GM12875 (cell line): ENCODE measurements at regions not wholly inside any gene's neighbourhood (a gene's known extent, or its start where the extent isn't known, plus 50 kb on each side); places are given as distances from the start of the nearest gene placed in this dataset.

Experiments used
- H3K4me3 ChIP-seq: one replicate; pipeline ENCODE4 v1.5.1; 2011; ENCODE audit warnings: low read depth, low read length, control low read depth
- TF ChIP-seq, protein P1 (sequence below): IDR thresholded peaks from 2 replicates; pipeline ENCODE4 v1.5.1; 2011; ENCODE audit warnings: low read depth, mild to moderate bottlenecking, control low read depth, inconsistent platforms, low read length, moderate library complexity, borderline replicate concordance; ENCODE audit not compliant: insufficient read depth

- H3K4me3 ChIP-seq = no peak overlapping the region
- TF ChIP-seq, protein P1, sequence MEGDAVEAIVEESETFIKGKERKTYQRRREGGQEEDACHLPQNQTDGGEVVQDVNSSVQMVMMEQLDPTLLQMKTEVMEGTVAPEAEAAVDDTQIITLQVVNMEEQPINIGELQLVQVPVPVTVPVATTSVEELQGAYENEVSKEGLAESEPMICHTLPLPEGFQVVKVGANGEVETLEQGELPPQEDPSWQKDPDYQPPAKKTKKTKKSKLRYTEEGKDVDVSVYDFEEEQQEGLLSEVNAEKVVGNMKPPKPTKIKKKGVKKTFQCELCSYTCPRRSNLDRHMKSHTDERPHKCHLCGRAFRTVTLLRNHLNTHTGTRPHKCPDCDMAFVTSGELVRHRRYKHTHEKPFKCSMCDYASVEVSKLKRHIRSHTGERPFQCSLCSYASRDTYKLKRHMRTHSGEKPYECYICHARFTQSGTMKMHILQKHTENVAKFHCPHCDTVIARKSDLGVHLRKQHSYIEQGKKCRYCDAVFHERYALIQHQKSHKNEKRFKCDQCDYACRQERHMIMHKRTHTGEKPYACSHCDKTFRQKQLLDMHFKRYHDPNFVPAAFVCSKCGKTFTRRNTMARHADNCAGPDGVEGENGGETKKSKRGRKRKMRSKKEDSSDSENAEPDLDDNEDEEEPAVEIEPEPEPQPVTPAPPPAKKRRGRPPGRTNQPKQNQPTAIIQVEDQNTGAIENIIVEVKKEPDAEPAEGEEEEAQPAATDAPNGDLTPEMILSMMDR = no peak
Observed at GRCh38 chr6:921400-921799, 228.5 kb upstream of the EXOC2 start.

GRCh38 chr6:920512-920911 lies 227.6 kb upstream of the EXOC2 start:
- TF ChIP-seq, protein P1 = no peak
- H3K4me3 ChIP-seq = no peak overlapping the region

- TF ChIP-seq, protein P1 = no peak
- H3K4me3 ChIP-seq = no peak overlapping the region
Observed at GRCh38 chr6:919500-919899, 226.6 kb upstream of the EXOC2 start.

- TF ChIP-seq, protein P1 = no peak
- H3K4me3 ChIP-seq = no peak overlapping the region
Observed at GRCh38 chr6:917939-918338, 225.0 kb upstream of the EXOC2 start.

GRCh38 chr6:917296-917695 lies 224.4 kb upstream of the EXOC2 start:
- TF ChIP-seq, protein P1 = no peak
- no peak overlapping the region for H3K4me3 ChIP-seq

GRCh38 chr6:916131-916530 lies 223.2 kb upstream of the EXOC2 start:
- TF ChIP-seq, protein P1 = no peak

DNA sequence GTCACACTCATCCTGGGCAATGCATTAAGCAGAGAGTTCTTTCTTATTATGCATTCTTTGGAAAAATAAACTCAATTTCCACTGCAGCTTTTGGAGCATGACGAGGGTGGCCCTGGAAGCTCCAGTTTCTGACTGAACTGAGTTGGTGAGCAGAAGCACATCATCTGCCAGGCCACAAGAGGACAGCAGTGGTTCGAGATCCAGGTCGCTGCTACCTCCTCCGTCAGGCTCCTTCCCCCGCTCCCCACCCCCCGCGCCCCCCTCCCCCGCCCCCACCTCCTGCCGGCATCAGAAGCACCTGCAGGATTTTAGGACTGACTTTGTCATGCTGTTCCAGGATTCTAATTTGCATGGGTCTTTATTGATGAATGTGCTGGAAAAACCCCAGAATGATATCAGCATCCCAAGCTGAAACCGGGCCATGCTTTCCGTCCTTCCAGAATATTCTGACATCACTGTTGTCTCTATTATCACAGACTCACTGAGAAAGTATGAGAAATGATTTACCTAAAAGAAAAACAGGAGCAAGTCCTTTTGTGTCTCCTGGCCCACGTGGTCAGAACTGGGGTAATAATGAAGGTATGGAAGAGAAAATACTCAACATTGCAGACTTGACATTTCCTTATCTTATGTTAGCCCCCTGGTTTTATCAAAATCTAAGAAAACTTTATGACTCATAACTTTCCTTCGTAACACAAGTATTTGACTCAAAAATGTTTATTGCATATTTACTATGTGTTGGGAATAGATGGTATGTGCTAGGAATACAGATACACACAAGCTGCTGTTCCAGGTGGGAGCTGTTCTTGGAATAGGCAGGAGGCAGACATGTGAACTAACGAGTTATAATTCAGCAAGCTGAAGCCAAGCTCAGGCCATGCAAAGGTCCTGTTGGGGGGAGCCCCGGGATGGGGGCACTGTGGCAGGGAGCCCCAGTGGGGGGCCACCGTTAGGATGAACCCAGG lies 220.2 kb upstream of the EXOC2 start:
- no peak overlapping the region for H3K4me3 ChIP-seq
- TF ChIP-seq, protein P1 = peak; percentile 59

More at GRCh38 chr6:916131-916530, 223.2 kb upstream of the EXOC2 start:
- H3K4me3 ChIP-seq = no peak overlapping the region
